ENCODE measurements at regions not wholly inside any gene's neighbourhood (a gene's known extent, or its start where the extent isn't known, plus 50 kb on each side); places are given as distances from the start of the nearest gene placed in this dataset.
"Not testable (repeated sequence)": the region's sequence is repeated elsewhere in the genome, so short reads cannot be mapped to it uniquely, and the experiment has no call there.

- Histone ChIP-seq H3K4me1 (ENCODE audit: control insufficient read depth, insufficient read depth, low read length) (no peaks in the 10 kb centered on the region), H3K36me3 (ENCODE audit: control insufficient read depth in 2 of 2, insufficient read depth in 1 of 2, low read length in 2 of 2) (no peaks in the 10 kb centered on the region), H3K27ac (ENCODE audit: extremely low read depth, low read depth, low read length) (no peak overlapping the region), H3K4me3 (ENCODE audit: low read depth, low read length) (no peak overlapping the region), H3K9me3 (ENCODE audit: control insufficient read depth, insufficient read depth, low read depth, low read length) (no peaks in the 10 kb centered on the region)
- TF ChIP-seq ZNF133 (tag by site-specific recombination; IDR thresholded peaks at IDR 0.05) (no peak), ZNF23 (tag by site-specific recombination; IDR thresholded peaks at IDR 0.05; ENCODE audit: borderline replicate concordance) (no peak), REST (tag by site-specific recombination; IDR thresholded peaks at IDR 0.05) (no peak), ZNF335 (tag by site-specific recombination; conservative IDR thresholded peaks at IDR 0.05) (no peak), ZNF777 (tag by site-specific recombination; IDR thresholded peaks at IDR 0.05; ENCODE audit: borderline replicate concordance) (no peak), ZNF350 (tag by site-specific recombination; IDR thresholded peaks at IDR 0.05) (no peak), ZNF404 (tag by site-specific recombination; IDR thresholded peaks at IDR 0.05) (no peak), SP2 (tag by site-specific recombination; IDR thresholded peaks at IDR 0.05) (no peak), ZNF707 (tag by site-specific recombination; IDR thresholded peaks at IDR 0.05) (no peak), GLIS2 (tag by site-specific recombination; IDR thresholded peaks at IDR 0.05) (no peak)
- ChIA-PET POLR2A (no interaction called here), CTCF (interaction anchor here (1.4 kb wide), 1 partner anchor 10 kb away, joined by 5 read pairs; no protein-coding TSS in a partner anchor)
Observed at GRCh38 chr6:14520029-14520428, 402.5 kb downstream of the CD83 start.

GRCh38 chr6:14520536-14520935 is 403.0 kb downstream of the CD83 start:
- no peak for TF ChIP-seq KLF1 (tag by site-specific recombination; IDR thresholded peaks at IDR 0.05)
- no peak overlapping the region for H3K27ac ChIP-seq (ENCODE audit: extremely low read depth, low read depth, low read length)
- ChIA-PET CTCF (interaction anchor here (1.4 kb wide), 1 partner anchor 10 kb away, joined by 5 read pairs; no protein-coding TSS in a partner anchor), POLR2A (no interaction called here)
- H3K9me3 ChIP-seq (ENCODE audit: control insufficient read depth, insufficient read depth, low read depth, low read length): no peaks in the 10 kb centered on the region
- H3K36me3 ChIP-seq (ENCODE audit: control insufficient read depth in 2 of 2, insufficient read depth in 1 of 2, low read length in 2 of 2): no peaks in the 10 kb centered on the region
- H3K4me1 ChIP-seq (ENCODE audit: control insufficient read depth, insufficient read depth, low read length): no peaks in the 10 kb centered on the region
- H3K4me3 ChIP-seq (ENCODE audit: low read depth, low read length): no peak overlapping the region

GRCh38 chr6:14521141-14521540 is 403.6 kb downstream of the CD83 start:
- no peak overlapping the region for H3K4me3 ChIP-seq (ENCODE audit: low read depth, low read length)
- no peak overlapping the region for H3K27ac ChIP-seq (ENCODE audit: extremely low read depth, low read depth, low read length)
- no peaks in the 10 kb centered on the region for H3K36me3 ChIP-seq (ENCODE audit: control insufficient read depth in 2 of 2, insufficient read depth in 1 of 2, low read length in 2 of 2)
- no peaks in the 10 kb centered on the region for H3K4me1 ChIP-seq (ENCODE audit: control insufficient read depth, insufficient read depth, low read length)
- POLR2A ChIA-PET: no interaction called here
- CTCF ChIA-PET: no interaction called here
- TF ChIP-seq ZNF202 (tag by site-specific recombination; IDR thresholded peaks at IDR 0.05; ENCODE audit: borderline replicate concordance): no peak
- no peak for TF ChIP-seq ZSCAN16 (tag by site-specific recombination; IDR thresholded peaks at IDR 0.05)
- TF ChIP-seq ZNF792 (tag by site-specific recombination; IDR thresholded peaks at IDR 0.05): no peak
- no peak for TF ChIP-seq ZNF530 (tag by site-specific recombination; IDR thresholded peaks at IDR 0.05; ENCODE audit: low read depth)
- TF ChIP-seq ZNF133 (tag by site-specific recombination; IDR thresholded peaks at IDR 0.05): no peak
- TF ChIP-seq ZNF747 (tag by site-specific recombination; IDR thresholded peaks at IDR 0.05): no peak
- no peak for TF ChIP-seq ZNF121 (tag by site-specific recombination; IDR thresholded peaks at IDR 0.05)
- no peak for TF ChIP-seq ZNF335 (tag by site-specific recombination; conservative IDR thresholded peaks at IDR 0.05)
- no peak for TF ChIP-seq ZNF266 (tag by site-specific recombination; IDR thresholded peaks at IDR 0.05; ENCODE audit: low read depth)
- TF ChIP-seq RBAK (tag by site-specific recombination; IDR thresholded peaks at IDR 0.05): no peak
- no peak for TF ChIP-seq ZNF223 (tag by site-specific recombination; IDR thresholded peaks at IDR 0.05)
- H3K9me3 ChIP-seq (ENCODE audit: control insufficient read depth, insufficient read depth, low read depth, low read length): no peaks in the 10 kb centered on the region

GRCh38 chr6:14521861-14522260 is 404.3 kb downstream of the CD83 start:
- CTCF ChIA-PET; H3K36me3 ChIP-seq (ENCODE audit: control insufficient read depth in 2 of 2, insufficient read depth in 1 of 2, low read length in 2 of 2); H3K4me3 ChIP-seq (ENCODE audit: low read depth, low read length); H3K27ac ChIP-seq (ENCODE audit: extremely low read depth, low read depth, low read length); POLR2A ChIA-PET; H3K4me1 ChIP-seq (ENCODE audit: control insufficient read depth, insufficient read depth, low read length); H3K9me3 ChIP-seq (ENCODE audit: control insufficient read depth, insufficient read depth, low read depth, low read length): not testable (repeated sequence)
